GM23338 (cell line): ENCODE measurements at regions not wholly inside any gene's neighbourhood (a gene's known extent, or its start where the extent isn't known, plus 50 kb on each side); places are given as distances from the start of the nearest gene placed in this dataset.

Experiments used
- ATAC-seq: fragments of 200-7000 bp; cut with Tn5 transposase; 3 replicates; pipeline ENCODE4 v1.9.1; 2020
- DNase-seq: peaks from one replicate; pipeline ENCODE4 v3.0.0-alpha.2; 2015; ENCODE audit warnings: low spot score
- H2AFZ ChIP-seq: fragments of 200-600 bp; sonication (generic); 2 replicates; pipeline ENCODE4 v1.8.0; 2016; ENCODE audit warnings: antibody characterized with exemption, mild to moderate bottlenecking, moderate library complexity
- H3F3A ChIP-seq: fragments of 200-600 bp; sonication (generic); replicated peaks from 2 replicates; pipeline ENCODE4 v1.8.0; 2017; ENCODE audit warnings: antibody characterized with exemption, mixed run types, low read depth
- H3K27ac ChIP-seq: fragments of 200-600 bp; sonication (generic); 2 replicates; pipeline ENCODE4 v1.6.1; 2016; ENCODE audit warnings: low read depth
- H3K27me3 ChIP-seq: fragments of 200-600 bp; sonication (generic); 2 replicates; pipeline ENCODE4 v1.8.0; 2016; ENCODE audit warnings: mild to moderate bottlenecking, mixed run types, moderate library complexity; ENCODE audit not compliant: insufficient read depth
- H3K36me3 ChIP-seq: fragments of 200-600 bp; sonication (generic); 2 replicates; pipeline ENCODE4 v1.8.0; 2016; ENCODE audit warnings: mild to moderate bottlenecking; ENCODE audit not compliant: insufficient read depth
- H3K4me1 ChIP-seq: fragments of 200-600 bp; sonication (generic); 2 replicates; pipeline ENCODE4 v1.8.0; 2016; ENCODE audit warnings: mild to moderate bottlenecking, moderate library complexity; ENCODE audit not compliant: insufficient read depth
- H3K4me2 ChIP-seq: fragments of 200-600 bp; sonication (generic); 2 replicates; pipeline ENCODE4 v1.7.1; 2017; ENCODE audit warnings: mixed run types
- H3K4me3 ChIP-seq: fragments of 200-600 bp; sonication (generic); 2 replicates; pipeline ENCODE4 v1.6.1; 2016; ENCODE audit warnings: mixed run types
- H3K79me2 ChIP-seq: fragments of 200-600 bp; sonication (generic); replicated peaks from 2 replicates; pipeline ENCODE4 v1.8.0; 2017; ENCODE audit warnings: mild to moderate bottlenecking; ENCODE audit not compliant: insufficient read depth
- H3K9me2 ChIP-seq: fragments of 200-600 bp; sonication (generic); 2 replicates; pipeline ENCODE4 v1.8.0; 2017; ENCODE audit not compliant: insufficient read depth
- H4K20me1 ChIP-seq: fragments of 200-600 bp; sonication (generic); replicated peaks from 2 replicates; pipeline ENCODE4 v1.8.0; 2017; ENCODE audit warnings: mild to moderate bottlenecking; ENCODE audit not compliant: insufficient read depth
- H3K27ac Mint-ChIP-seq: 2 replicates; pipeline ENCODE4 v1.8.0; 2020; ENCODE audit warnings: inconsistent platforms, mild to moderate bottlenecking, moderate library complexity, mixed read lengths
- H3K27me3 Mint-ChIP-seq: 3 replicates; pipeline ENCODE4 v1.8.0; 2022; ENCODE audit warnings: low read depth, mild to moderate bottlenecking, moderate library complexity, mixed read lengths, inconsistent platforms; ENCODE audit not compliant: insufficient read depth, poor library complexity
- H3K36me3 Mint-ChIP-seq: 3 replicates; pipeline ENCODE4 v1.8.0; 2021; ENCODE audit warnings: low read depth, mild to moderate bottlenecking, inconsistent platforms, moderate library complexity, mixed read lengths
- H3K4me1 Mint-ChIP-seq: 3 replicates; pipeline ENCODE4 v1.8.0; 2020; ENCODE audit warnings: mild to moderate bottlenecking, inconsistent platforms, mixed read lengths
- H3K4me3 Mint-ChIP-seq: 3 replicates; pipeline ENCODE4 v1.8.0; 2021; ENCODE audit warnings: moderate library complexity, mild to moderate bottlenecking, inconsistent platforms, mixed read lengths
- H3K9me3 Mint-ChIP-seq: 3 replicates; pipeline ENCODE4 v1.8.0; 2020; ENCODE audit warnings: moderate library complexity, mild to moderate bottlenecking, inconsistent platforms, mixed read lengths
- CREB1 ChIP-seq: fragments of 250-450 bp; sonication (Bioruptor Pico); IDR thresholded peaks from 2 replicates; pipeline ENCODE4 v1.5.0; 2020; ENCODE audit warnings: low read depth, mild to moderate bottlenecking, moderate library complexity
- EZH2 ChIP-seq: fragments of 200-600 bp; sonication (generic); IDR thresholded peaks from one replicate; pipeline ENCODE4 v1.8.0; 2017; ENCODE audit warnings: antibody characterized with exemption, mild to moderate bottlenecking, low read depth; ENCODE audit not compliant: unreplicated experiment
- EZH2phosphoT487 ChIP-seq: fragments of 200-600 bp; sonication (generic); IDR thresholded peaks from one replicate; pipeline ENCODE4 v1.8.1; 2018; ENCODE audit warnings: antibody characterized with exemption; ENCODE audit not compliant: unreplicated experiment
- JUNB ChIP-seq: IDR thresholded peaks from one replicate; pipeline ENCODE4 v1.6.1; 2016; ENCODE audit warnings: antibody characterized with exemption; ENCODE audit not compliant: unreplicated experiment
- NANOG ChIP-seq: IDR thresholded peaks from 2 replicates; pipeline ENCODE4 v1.6.1; 2016; ENCODE audit warnings: antibody characterized with exemption, borderline replicate concordance
- POLR2AphosphoS5 ChIP-seq: IDR thresholded peaks from 2 replicates; pipeline ENCODE4 v1.6.1; 2016; ENCODE audit warnings: antibody characterized with exemption, low read depth
- STAT1 ChIP-seq: IDR thresholded peaks from one replicate; pipeline ENCODE4 v1.6.1; 2016; ENCODE audit warnings: antibody characterized with exemption; ENCODE audit not compliant: unreplicated experiment
- ZNF114 ChIP-seq: fragments of 250-450 bp; sonication (Bioruptor Pico); IDR thresholded peaks from 2 replicates; pipeline ENCODE4 v1.5.0; 2020; ENCODE audit warnings: mild to moderate bottlenecking, moderate library complexity
- ZNF331 ChIP-seq: fragments of 250-450 bp; sonication (Bioruptor Pico); IDR thresholded peaks from 2 replicates; pipeline ENCODE4 v1.5.0; 2020; ENCODE audit warnings: low read depth, mild to moderate bottlenecking, moderate library complexity
- TF ChIP-seq, protein P1 (sequence below): fragments of 250-450 bp; sonication (Bioruptor Pico); IDR thresholded peaks from 2 replicates; pipeline ENCODE4 v1.5.0; 2020; ENCODE audit warnings: mild to moderate bottlenecking, moderate library complexity
- TF ChIP-seq, protein P2 (sequence below), 2 experiments: fragments of 200-600 bp in 1 of 2; sonication (generic) in 1 of 2; conservative IDR thresholded peaks; 2 replicates each; pipeline versions ENCODE4 v1.5.1 to v1.6.1; 2016 to 2017; ENCODE audit warnings: antibody characterized with exemption in 2 of 2, low read depth in 2 of 2, mild to moderate bottlenecking in 2 of 2, moderate library complexity in 1 of 2
- TF ChIP-seq, protein P3 (sequence below): IDR thresholded peaks from 2 replicates; pipeline ENCODE4 v1.6.1; 2016; ENCODE audit warnings: antibody characterized with exemption
- TF ChIP-seq, protein P4 (sequence below): IDR thresholded peaks from one replicate; pipeline ENCODE4 v1.6.1; 2018; ENCODE audit warnings: antibody characterized with exemption; ENCODE audit not compliant: unreplicated experiment

DNA sequence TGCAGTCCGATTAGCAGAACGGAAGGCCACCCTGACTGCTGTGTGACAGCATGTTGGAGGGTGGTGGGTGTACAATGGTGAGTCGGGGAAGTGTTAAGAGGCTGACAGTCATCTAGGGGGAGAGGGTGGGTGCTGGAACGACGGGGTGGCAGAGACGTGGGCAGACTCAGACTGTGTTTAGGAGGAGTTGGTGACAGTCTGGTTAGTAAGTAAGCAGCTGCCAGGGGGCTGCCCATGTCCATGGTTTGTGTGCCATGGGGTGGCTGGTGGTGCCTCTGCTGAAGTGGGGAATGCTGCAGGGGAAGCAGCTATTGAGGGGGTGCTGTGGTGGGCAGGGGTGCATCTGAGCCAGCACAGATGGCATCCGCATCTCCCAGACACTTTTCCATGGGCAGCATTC, 51.3 kb upstream of the BOD1 start:
- Mint-ChIP-seq H3K4me3 (no peak overlapping the region), H3K27me3 (peaks cover 22% of the 10 kb centered on the region), H3K9me3 (peaks cover 59% of the 10 kb centered on the region), H3K27ac (no peak overlapping the region), H3K4me1 (peaks cover 35% of the 10 kb centered on the region), H3K36me3 (peaks cover 61% of the 10 kb centered on the region)
- TF ChIP-seq, protein P1, sequence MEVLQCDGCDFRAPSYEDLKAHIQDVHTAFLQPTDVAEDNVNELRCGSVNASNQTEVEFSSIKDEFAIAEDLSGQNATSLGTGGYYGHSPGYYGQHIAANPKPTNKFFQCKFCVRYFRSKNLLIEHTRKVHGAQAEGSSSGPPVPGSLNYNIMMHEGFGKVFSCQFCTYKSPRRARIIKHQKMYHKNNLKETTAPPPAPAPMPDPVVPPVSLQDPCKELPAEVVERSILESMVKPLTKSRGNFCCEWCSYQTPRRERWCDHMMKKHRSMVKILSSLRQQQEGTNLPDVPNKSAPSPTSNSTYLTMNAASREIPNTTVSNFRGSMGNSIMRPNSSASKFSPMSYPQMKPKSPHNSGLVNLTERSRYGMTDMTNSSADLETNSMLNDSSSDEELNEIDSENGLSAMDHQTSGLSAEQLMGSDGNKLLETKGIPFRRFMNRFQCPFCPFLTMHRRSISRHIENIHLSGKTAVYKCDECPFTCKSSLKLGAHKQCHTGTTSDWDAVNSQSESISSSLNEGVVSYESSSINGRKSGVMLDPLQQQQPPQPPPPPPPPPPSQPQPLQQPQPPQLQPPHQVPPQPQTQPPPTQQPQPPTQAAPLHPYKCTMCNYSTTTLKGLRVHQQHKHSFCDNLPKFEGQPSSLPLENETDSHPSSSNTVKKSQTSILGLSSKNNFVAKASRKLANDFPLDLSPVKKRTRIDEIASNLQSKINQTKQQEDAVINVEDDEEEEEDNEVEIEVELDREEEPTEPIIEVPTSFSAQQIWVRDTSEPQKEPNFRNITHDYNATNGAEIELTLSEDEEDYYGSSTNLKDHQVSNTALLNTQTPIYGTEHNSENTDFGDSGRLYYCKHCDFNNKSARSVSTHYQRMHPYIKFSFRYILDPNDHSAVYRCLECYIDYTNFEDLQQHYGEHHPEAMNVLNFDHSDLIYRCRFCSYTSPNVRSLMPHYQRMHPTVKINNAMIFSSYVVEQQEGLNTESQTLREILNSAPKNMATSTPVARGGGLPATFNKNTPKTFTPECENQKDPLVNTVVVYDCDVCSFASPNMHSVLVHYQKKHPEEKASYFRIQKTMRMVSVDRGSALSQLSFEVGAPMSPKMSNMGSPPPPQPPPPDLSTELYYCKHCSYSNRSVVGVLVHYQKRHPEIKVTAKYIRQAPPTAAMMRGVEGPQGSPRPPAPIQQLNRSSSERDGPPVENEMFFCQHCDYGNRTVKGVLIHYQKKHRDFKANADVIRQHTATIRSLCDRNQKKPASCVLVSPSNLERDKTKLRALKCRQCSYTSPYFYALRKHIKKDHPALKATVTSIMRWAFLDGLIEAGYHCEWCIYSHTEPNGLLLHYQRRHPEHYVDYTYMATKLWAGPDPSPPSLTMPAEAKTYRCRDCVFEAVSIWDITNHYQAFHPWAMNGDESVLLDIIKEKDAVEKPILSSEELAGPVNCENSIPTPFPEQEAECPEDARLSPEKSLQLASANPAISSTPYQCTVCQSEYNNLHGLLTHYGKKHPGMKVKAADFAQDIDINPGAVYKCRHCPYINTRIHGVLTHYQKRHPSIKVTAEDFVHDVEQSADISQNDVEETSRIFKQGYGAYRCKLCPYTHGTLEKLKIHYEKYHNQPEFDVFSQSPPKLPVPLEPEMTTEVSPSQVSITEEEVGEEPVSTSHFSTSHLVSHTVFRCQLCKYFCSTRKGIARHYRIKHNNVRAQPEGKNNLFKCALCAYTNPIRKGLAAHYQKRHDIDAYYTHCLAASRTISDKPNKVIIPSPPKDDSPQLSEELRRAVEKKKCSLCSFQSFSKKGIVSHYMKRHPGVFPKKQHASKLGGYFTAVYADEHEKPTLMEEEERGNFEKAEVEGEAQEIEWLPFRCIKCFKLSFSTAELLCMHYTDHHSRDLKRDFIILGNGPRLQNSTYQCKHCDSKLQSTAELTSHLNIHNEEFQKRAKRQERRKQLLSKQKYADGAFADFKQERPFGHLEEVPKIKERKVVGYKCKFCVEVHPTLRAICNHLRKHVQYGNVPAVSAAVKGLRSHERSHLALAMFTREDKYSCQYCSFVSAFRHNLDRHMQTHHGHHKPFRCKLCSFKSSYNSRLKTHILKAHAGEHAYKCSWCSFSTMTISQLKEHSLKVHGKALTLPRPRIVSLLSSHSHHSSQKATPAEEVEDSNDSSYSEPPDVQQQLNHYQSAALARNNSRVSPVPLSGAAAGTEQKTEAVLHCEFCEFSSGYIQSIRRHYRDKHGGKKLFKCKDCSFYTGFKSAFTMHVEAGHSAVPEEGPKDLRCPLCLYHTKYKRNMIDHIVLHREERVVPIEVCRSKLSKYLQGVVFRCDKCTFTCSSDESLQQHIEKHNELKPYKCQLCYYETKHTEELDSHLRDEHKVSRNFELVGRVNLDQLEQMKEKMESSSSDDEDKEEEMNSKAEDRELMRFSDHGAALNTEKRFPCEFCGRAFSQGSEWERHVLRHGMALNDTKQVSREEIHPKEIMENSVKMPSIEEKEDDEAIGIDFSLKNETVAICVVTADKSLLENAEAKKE (CRISPR knock-in tag), result no peak
- TF ChIP-seq POLR2AphosphoS5, result no peak
- no peak for TF ChIP-seq ZNF331 (CRISPR knock-in tag)
- TF ChIP-seq, protein P2, sequence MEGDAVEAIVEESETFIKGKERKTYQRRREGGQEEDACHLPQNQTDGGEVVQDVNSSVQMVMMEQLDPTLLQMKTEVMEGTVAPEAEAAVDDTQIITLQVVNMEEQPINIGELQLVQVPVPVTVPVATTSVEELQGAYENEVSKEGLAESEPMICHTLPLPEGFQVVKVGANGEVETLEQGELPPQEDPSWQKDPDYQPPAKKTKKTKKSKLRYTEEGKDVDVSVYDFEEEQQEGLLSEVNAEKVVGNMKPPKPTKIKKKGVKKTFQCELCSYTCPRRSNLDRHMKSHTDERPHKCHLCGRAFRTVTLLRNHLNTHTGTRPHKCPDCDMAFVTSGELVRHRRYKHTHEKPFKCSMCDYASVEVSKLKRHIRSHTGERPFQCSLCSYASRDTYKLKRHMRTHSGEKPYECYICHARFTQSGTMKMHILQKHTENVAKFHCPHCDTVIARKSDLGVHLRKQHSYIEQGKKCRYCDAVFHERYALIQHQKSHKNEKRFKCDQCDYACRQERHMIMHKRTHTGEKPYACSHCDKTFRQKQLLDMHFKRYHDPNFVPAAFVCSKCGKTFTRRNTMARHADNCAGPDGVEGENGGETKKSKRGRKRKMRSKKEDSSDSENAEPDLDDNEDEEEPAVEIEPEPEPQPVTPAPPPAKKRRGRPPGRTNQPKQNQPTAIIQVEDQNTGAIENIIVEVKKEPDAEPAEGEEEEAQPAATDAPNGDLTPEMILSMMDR (conservative IDR thresholded peaks at IDR 0.05; ENCODE audit: low read depth in 2 of 2), result no peak
- TF ChIP-seq, protein P3, sequence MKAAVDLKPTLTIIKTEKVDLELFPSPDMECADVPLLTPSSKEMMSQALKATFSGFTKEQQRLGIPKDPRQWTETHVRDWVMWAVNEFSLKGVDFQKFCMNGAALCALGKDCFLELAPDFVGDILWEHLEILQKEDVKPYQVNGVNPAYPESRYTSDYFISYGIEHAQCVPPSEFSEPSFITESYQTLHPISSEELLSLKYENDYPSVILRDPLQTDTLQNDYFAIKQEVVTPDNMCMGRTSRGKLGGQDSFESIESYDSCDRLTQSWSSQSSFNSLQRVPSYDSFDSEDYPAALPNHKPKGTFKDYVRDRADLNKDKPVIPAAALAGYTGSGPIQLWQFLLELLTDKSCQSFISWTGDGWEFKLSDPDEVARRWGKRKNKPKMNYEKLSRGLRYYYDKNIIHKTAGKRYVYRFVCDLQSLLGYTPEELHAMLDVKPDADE, result no peak
- no peak for TF ChIP-seq NANOG
- TF ChIP-seq EZH2, result no peak
- TF ChIP-seq CREB1, result no peak
- TF ChIP-seq, protein P4, sequence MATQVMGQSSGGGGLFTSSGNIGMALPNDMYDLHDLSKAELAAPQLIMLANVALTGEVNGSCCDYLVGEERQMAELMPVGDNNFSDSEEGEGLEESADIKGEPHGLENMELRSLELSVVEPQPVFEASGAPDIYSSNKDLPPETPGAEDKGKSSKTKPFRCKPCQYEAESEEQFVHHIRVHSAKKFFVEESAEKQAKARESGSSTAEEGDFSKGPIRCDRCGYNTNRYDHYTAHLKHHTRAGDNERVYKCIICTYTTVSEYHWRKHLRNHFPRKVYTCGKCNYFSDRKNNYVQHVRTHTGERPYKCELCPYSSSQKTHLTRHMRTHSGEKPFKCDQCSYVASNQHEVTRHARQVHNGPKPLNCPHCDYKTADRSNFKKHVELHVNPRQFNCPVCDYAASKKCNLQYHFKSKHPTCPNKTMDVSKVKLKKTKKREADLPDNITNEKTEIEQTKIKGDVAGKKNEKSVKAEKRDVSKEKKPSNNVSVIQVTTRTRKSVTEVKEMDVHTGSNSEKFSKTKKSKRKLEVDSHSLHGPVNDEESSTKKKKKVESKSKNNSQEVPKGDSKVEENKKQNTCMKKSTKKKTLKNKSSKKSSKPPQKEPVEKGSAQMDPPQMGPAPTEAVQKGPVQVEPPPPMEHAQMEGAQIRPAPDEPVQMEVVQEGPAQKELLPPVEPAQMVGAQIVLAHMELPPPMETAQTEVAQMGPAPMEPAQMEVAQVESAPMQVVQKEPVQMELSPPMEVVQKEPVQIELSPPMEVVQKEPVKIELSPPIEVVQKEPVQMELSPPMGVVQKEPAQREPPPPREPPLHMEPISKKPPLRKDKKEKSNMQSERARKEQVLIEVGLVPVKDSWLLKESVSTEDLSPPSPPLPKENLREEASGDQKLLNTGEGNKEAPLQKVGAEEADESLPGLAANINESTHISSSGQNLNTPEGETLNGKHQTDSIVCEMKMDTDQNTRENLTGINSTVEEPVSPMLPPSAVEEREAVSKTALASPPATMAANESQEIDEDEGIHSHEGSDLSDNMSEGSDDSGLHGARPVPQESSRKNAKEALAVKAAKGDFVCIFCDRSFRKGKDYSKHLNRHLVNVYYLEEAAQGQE, result no peak
- TF ChIP-seq JUNB, result no peak
- no peak for TF ChIP-seq EZH2phosphoT487
- no peak for TF ChIP-seq ZNF114 (CRISPR knock-in tag)
- no peak for TF ChIP-seq STAT1
- peaks cover 32% of the 10 kb centered on the region for H3K4me1 ChIP-seq
- no peak for ATAC-seq
- H3K4me3 ChIP-seq, result no peak overlapping the region
- no peaks in the 10 kb centered on the region for H4K20me1 ChIP-seq
- no peak for DNase-seq
- H3K36me3 ChIP-seq, result 0 out of 2 replicates have a peak, but pooled peaks cover 3% of the 10 kb centered on the region
- H3K4me2 ChIP-seq, result no peak overlapping the region
- H3K27me3 ChIP-seq, result no peaks in the 10 kb centered on the region
- H3K79me2 ChIP-seq, result no peaks in the 10 kb centered on the region; the same call in 1 of the 2 replicates
- peaks cover 35% of the 10 kb centered on the region for H3F3A ChIP-seq
- peaks cover 10% of the 10 kb centered on the region for H3K9me2 ChIP-seq
- H2AFZ ChIP-seq, result no peak overlapping the region
- no peak overlapping the region for H3K27ac ChIP-seq
